ENCODE measurements at regions not wholly inside any gene's neighbourhood (a gene's known extent, or its start where the extent isn't known, plus 50 kb on each side); places are given as distances from the start of the nearest gene placed in this dataset.

DNA sequence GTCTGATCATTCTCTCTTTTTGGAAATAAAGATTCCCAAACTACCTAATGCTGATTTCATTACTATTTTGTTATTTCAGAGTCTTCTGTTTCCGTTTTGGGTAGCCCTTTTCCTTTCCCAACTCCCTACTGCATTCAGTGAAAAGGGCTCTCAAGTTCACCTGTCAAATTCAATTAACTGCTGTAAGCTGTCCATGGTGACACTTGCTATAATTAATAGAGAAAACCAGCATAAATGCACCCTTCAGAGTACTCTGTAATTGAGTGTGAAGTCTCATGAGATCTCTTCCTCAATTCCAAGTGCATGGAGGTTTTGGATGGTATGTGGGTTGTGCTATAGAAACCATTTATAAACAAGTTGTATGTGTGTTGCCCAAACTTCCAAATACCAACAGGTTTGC, 187.2 kb downstream of the RPL10L start:
- Histone ChIP-seq H3K4me3 (no peak overlapping the region), H3K27me3 (replicated peaks; ENCODE audit: insufficient read depth) (no peaks in the 10 kb centered on the region), H3K4me1 (replicated peaks) (no peaks in the 10 kb centered on the region), H3K9me3 (no peaks in the 10 kb centered on the region), H3K36me3 (no peaks in the 10 kb centered on the region), H3K27ac (no peak overlapping the region)
- 53% methylated on average over 1 of the region's 1 CpG for WGBS
- intact Hi-C loops (cut with DNase I), result no loop called here
- DNase-seq (ENCODE audit: low spot score), result no peak
- TF ChIP-seq, protein P1, sequence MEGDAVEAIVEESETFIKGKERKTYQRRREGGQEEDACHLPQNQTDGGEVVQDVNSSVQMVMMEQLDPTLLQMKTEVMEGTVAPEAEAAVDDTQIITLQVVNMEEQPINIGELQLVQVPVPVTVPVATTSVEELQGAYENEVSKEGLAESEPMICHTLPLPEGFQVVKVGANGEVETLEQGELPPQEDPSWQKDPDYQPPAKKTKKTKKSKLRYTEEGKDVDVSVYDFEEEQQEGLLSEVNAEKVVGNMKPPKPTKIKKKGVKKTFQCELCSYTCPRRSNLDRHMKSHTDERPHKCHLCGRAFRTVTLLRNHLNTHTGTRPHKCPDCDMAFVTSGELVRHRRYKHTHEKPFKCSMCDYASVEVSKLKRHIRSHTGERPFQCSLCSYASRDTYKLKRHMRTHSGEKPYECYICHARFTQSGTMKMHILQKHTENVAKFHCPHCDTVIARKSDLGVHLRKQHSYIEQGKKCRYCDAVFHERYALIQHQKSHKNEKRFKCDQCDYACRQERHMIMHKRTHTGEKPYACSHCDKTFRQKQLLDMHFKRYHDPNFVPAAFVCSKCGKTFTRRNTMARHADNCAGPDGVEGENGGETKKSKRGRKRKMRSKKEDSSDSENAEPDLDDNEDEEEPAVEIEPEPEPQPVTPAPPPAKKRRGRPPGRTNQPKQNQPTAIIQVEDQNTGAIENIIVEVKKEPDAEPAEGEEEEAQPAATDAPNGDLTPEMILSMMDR (IDR thresholded peaks at IDR 0.05), result no peak
- TF ChIP-seq POLR2AphosphoS5 (IDR thresholded peaks at IDR 0.05) (no peak), POLR2A (IDR thresholded peaks at IDR 0.05) (no peak)

DNA sequence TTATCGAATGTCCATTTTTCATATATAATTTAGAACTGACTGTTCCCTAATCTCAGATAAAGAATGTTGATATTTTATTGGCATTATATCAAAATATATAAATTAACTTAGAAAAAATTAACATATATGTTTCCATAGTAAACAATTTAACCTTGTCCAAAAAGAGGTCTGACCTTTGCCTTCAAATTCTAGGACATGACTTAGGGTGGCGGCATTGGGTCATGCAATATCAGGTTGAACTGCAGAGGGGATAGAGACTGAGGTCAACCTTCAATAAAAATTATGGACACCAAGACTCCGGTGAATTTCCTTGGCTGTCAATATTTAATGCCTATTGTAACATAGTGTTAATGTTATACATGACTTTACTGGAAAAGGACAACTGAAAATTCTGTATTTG, 199.8 kb downstream of the RPL10L start:
- Histone ChIP-seq H3K9me3 (no peaks in the 10 kb centered on the region), H3K4me1 (replicated peaks) (no peaks in the 10 kb centered on the region), H3K27me3 (replicated peaks; ENCODE audit: insufficient read depth) (no peaks in the 10 kb centered on the region), H3K36me3 (no peaks in the 10 kb centered on the region), H3K4me3 (no peak overlapping the region), H3K27ac (no peak overlapping the region)
- TF ChIP-seq, protein P1 (IDR thresholded peaks at IDR 0.05), result no peak
- TF ChIP-seq POLR2A (IDR thresholded peaks at IDR 0.05), result no peak
- intact Hi-C loops (cut with DNase I), result no loop called here
- WGBS, result 82% methylated on average over 3 of the region's 3 CpGs
- DNase-seq (ENCODE audit: low spot score), result no peak

DNA sequence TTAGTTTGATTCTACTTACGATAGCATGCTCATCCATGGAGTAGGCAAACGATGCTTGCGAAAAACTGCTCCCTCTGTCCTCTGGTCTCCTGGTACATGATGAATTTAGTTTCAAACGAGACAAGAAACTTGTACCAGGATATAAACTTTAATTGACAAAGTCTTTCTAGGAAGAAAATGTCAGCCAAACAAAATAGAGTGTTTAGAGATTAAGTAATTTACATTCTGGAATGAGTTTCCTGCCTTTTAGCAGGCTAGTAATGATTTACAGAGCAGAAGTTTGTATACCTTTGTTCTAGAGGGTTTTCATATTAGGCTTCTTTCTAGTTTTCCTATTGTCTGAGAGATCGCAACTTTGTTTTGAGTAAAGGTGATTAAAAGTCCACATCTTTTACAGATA, 206.9 kb downstream of the RPL10L start:
- 48% methylated on average over 5 of the region's 5 CpGs for WGBS
- Histone ChIP-seq H3K9me3 (no peaks in the 10 kb centered on the region), H3K4me3 (no peak overlapping the region), H3K36me3 (no peaks in the 10 kb centered on the region), H3K4me1 (replicated peaks) (no peaks in the 10 kb centered on the region), H3K27me3 (replicated peaks; ENCODE audit: insufficient read depth) (no peaks in the 10 kb centered on the region), H3K27ac (no peak overlapping the region)
- intact Hi-C loops (cut with DNase I), result no loop called here
- TF ChIP-seq, protein P1 (IDR thresholded peaks at IDR 0.05), result no peak
- no peak for TF ChIP-seq POLR2A (IDR thresholded peaks at IDR 0.05)
- no peak for TF ChIP-seq POLR2AphosphoS5 (IDR thresholded peaks at IDR 0.05)
- DNase-seq (ENCODE audit: low spot score), result no peak

DNA sequence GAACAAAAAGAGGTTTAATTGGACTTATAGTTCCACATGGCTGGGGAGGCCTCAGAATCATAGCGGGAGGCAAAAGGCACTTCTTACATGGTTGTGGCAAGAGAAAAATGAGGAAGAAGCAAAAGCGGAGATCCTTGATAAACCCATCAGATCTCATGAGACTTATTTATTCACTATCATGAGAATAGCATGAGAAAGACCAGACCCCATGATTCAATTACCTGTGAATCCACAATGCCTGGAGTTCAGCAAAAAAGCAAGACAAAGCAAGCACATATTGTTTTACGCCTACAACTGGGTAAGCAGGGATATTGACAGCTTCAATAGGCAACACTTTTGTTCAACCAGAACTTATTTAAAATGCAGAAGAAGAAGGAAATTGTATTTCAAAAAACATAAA, 218.2 kb downstream of the RPL10L start:
- Histone ChIP-seq H3K27me3 (replicated peaks; ENCODE audit: insufficient read depth) (no peaks in the 10 kb centered on the region), H3K27ac (no peak overlapping the region), H3K4me3 (no peak overlapping the region), H3K4me1 (replicated peaks) (no peaks in the 10 kb centered on the region), H3K9me3 (no peaks in the 10 kb centered on the region), H3K36me3 (no peaks in the 10 kb centered on the region)
- 91% methylated on average over 3 of the region's 3 CpGs for WGBS
- DNase-seq (ENCODE audit: low spot score), result no peak
- no peak for TF ChIP-seq POLR2AphosphoS5 (IDR thresholded peaks at IDR 0.05)
- TF ChIP-seq, protein P1 (IDR thresholded peaks at IDR 0.05), result no peak
- no peak for TF ChIP-seq POLR2A (IDR thresholded peaks at IDR 0.05)
- intact Hi-C loops (cut with DNase I), result no loop called here

DNA sequence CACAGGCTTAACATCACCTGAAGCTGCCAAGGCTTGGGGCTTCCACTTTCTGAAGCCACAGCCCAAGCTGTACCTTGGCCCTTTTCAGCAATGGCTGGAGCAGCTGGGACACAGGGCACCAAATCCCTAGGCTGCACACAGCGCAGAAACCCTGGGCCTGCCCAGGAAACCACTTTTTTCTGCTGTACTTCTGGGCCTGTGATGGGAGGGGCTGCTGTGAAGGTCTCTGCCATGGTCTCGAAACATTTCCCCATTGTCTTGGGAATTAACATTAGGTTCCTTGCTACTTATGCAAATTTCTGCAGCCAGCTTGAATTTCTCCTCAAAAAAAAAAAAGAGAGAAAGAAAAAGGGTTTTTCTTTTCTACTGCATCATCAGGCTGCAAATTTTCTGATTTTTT, 219.1 kb downstream of the RPL10L start:
- DNase-seq (ENCODE audit: low spot score), result no peak
- intact Hi-C loops (cut with DNase I), result no loop called here
- Histone ChIP-seq H3K9me3 (no peaks in the 10 kb centered on the region), H3K36me3 (no peaks in the 10 kb centered on the region), H3K4me3 (no peak overlapping the region), H3K27ac (no peak overlapping the region), H3K27me3 (replicated peaks; ENCODE audit: insufficient read depth) (no peaks in the 10 kb centered on the region), H3K4me1 (replicated peaks) (no peaks in the 10 kb centered on the region)
- TF ChIP-seq POLR2A (IDR thresholded peaks at IDR 0.05) (no peak), POLR2AphosphoS5 (IDR thresholded peaks at IDR 0.05) (no peak)
- TF ChIP-seq, protein P1 (IDR thresholded peaks at IDR 0.05), result no peak
- 75% methylated on average over 2 of the region's 2 CpGs for WGBS
